WTC11 (cell line): ENCODE measurements at regions not wholly inside any gene's neighbourhood (a gene's known extent, or its start where the extent isn't known, plus 50 kb on each side); places are given as distances from the start of the nearest gene placed in this dataset.

Experiments
- TF ChIP-seq, protein P1 (sequence below): fragments of 200-600 bp; IDR thresholded peaks from 2 replicates; pipeline ENCODE4 v1.8.0; 2022; ENCODE audit warnings: antibody characterized with exemption
- TF ChIP-seq, protein P2 (sequence below): sonication (generic); formaldehyde crosslinking; IDR thresholded peaks from 2 replicates; pipeline ENCODE4 v1.8.1; 2023; ENCODE audit warnings: mild to moderate bottlenecking, missing genetic modification reagents

DNA sequence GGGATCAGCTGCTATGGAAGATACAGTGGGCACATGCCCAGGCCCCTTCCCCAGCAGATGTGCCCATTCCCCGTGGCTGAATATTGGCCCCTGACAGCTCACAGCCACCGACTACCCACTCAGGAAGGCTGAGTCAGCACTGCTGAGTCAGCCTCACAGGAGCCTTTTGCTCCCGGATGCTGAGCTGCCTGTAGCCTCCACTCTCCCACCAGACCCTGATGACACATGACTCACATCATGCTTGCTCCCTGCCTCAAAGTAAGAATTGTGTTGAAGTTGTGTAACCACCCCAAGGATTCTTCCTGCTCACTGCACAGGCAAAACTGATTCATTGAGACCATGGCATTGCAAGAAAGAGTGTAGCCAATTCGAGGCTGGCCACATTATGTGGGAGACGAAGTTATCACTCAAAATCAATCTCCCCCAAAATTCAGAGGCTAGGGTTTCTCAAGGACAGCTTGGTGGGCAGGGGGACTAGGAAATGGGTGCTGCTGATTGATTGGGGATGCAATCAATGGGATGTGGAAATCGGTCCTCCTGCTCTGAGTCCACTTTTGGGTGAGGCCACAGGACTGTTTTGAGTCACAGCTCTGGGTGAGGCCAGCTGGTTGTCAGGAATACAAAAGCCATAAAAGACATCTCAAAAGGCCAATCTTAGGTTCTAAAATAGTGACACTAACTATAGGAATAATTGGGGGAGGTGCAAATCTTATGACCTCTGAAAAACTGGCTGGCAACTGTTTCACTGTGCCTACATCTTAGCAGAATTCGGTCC lies 556.6 kb upstream of the CDH4 start:
- TF ChIP-seq, protein P1, sequence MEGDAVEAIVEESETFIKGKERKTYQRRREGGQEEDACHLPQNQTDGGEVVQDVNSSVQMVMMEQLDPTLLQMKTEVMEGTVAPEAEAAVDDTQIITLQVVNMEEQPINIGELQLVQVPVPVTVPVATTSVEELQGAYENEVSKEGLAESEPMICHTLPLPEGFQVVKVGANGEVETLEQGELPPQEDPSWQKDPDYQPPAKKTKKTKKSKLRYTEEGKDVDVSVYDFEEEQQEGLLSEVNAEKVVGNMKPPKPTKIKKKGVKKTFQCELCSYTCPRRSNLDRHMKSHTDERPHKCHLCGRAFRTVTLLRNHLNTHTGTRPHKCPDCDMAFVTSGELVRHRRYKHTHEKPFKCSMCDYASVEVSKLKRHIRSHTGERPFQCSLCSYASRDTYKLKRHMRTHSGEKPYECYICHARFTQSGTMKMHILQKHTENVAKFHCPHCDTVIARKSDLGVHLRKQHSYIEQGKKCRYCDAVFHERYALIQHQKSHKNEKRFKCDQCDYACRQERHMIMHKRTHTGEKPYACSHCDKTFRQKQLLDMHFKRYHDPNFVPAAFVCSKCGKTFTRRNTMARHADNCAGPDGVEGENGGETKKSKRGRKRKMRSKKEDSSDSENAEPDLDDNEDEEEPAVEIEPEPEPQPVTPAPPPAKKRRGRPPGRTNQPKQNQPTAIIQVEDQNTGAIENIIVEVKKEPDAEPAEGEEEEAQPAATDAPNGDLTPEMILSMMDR: no peak
- TF ChIP-seq, protein P2, sequence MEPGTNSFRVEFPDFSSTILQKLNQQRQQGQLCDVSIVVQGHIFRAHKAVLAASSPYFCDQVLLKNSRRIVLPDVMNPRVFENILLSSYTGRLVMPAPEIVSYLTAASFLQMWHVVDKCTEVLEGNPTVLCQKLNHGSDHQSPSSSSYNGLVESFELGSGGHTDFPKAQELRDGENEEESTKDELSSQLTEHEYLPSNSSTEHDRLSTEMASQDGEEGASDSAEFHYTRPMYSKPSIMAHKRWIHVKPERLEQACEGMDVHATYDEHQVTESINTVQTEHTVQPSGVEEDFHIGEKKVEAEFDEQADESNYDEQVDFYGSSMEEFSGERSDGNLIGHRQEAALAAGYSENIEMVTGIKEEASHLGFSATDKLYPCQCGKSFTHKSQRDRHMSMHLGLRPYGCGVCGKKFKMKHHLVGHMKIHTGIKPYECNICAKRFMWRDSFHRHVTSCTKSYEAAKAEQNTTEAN (CRISPR knock-in tag): no peak
